Astrocyte of the cerebellum (primary cell): ENCODE measurements at regions not wholly inside any gene's neighbourhood (a gene's known extent, or its start where the extent isn't known, plus 50 kb on each side); places are given as distances from the start of the nearest gene placed in this dataset.

Experiments used
- DNase-seq: peaks from one replicate; pipeline ENCODE4 v3.0.0-alpha.2; 2011; ENCODE audit warnings: low read depth
- H3K4me3 ChIP-seq: 2 replicates; pipeline ENCODE4 v1.5.1; 2011; ENCODE audit warnings: mild to moderate bottlenecking, low read depth, low read length, moderate library complexity
- in situ Hi-C: cut with HindIII; loops from 2 replicates; pipeline ENCODE4 v1.10.0; 2017; ENCODE audit warnings: low sequenced_read_pairs
- TF ChIP-seq, protein P1 (sequence below): IDR thresholded peaks from 2 replicates; pipeline ENCODE4 v1.5.1; 2012; ENCODE audit warnings: low read length, low read depth, moderate library complexity, mild to moderate bottlenecking; ENCODE audit errors: missing control alignments

- TF ChIP-seq, protein P1, sequence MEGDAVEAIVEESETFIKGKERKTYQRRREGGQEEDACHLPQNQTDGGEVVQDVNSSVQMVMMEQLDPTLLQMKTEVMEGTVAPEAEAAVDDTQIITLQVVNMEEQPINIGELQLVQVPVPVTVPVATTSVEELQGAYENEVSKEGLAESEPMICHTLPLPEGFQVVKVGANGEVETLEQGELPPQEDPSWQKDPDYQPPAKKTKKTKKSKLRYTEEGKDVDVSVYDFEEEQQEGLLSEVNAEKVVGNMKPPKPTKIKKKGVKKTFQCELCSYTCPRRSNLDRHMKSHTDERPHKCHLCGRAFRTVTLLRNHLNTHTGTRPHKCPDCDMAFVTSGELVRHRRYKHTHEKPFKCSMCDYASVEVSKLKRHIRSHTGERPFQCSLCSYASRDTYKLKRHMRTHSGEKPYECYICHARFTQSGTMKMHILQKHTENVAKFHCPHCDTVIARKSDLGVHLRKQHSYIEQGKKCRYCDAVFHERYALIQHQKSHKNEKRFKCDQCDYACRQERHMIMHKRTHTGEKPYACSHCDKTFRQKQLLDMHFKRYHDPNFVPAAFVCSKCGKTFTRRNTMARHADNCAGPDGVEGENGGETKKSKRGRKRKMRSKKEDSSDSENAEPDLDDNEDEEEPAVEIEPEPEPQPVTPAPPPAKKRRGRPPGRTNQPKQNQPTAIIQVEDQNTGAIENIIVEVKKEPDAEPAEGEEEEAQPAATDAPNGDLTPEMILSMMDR: no peak
- in situ Hi-C loops: no loop called here
- no peak for DNase-seq
- H3K4me3 ChIP-seq: no peak overlapping the region
Measured at GRCh38 chr4:171538601-171539100, 274.6 kb upstream of the GALNTL6 start.

DNA sequence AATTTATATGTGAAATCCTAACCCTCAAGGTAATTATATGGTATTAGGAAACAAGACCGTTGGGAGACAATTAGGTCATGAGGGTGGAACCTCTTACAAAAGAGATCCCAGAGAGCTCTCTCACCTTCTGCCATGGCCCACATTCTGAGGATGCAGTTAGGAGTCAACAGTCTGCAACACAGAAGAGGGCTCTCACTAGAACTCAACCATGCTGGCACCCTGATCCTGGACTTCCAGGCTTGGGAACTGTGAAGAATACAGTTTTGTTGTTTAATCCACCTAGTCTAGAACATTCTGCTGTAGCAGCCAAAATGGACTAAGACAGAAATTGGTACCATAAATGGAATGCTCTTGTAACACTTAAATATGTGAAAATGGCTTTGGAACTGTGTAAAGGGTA lies 278.8 kb upstream of the GALNTL6 start:
- no peak overlapping the region for H3K4me3 ChIP-seq
- in situ Hi-C loops: no loop called here
- DNase-seq: no peak
- TF ChIP-seq, protein P1: no peak

GRCh38 chr4:171532968-171533367 lies 280.2 kb upstream of the GALNTL6 start:
- TF ChIP-seq, protein P1: no peak
- DNase-seq: no peak
- H3K4me3 ChIP-seq: no peak overlapping the region
- in situ Hi-C loops: no loop called here

GRCh38 chr4:171524903-171525302 lies 288.3 kb upstream of the GALNTL6 start:
- no peak for DNase-seq
- TF ChIP-seq, protein P1: no peak
- H3K4me3 ChIP-seq: no peak overlapping the region
- in situ Hi-C loops: no loop called here

GRCh38 chr4:171521726-171522125 lies 291.5 kb upstream of the GALNTL6 start:
- in situ Hi-C loops: no loop called here
- DNase-seq: no peak
- TF ChIP-seq, protein P1: no peak
- H3K4me3 ChIP-seq: no peak overlapping the region

GRCh38 chr4:171519457-171519856 lies 293.7 kb upstream of the GALNTL6 start:
- DNase-seq: no peak
- TF ChIP-seq, protein P1: no peak
- H3K4me3 ChIP-seq: no peak overlapping the region
- in situ Hi-C loops: no loop called here

GRCh38 chr4:171517883-171518282 lies 295.3 kb upstream of the GALNTL6 start:
- DNase-seq: no peak
- in situ Hi-C loops: no loop called here
- no peak overlapping the region for H3K4me3 ChIP-seq
- TF ChIP-seq, protein P1: no peak
